Astrocyte of the hippocampus (primary cell): ENCODE measurements at regions not wholly inside any gene's neighbourhood (a gene's known extent, or its start where the extent isn't known, plus 50 kb on each side); places are given as distances from the start of the nearest gene placed in this dataset.

ENCODE experiments used
- DNase-seq: peaks from one replicate; pipeline ENCODE4 v3.0.0; 2011; ENCODE audit warnings: low read depth, low spot score

DNA sequence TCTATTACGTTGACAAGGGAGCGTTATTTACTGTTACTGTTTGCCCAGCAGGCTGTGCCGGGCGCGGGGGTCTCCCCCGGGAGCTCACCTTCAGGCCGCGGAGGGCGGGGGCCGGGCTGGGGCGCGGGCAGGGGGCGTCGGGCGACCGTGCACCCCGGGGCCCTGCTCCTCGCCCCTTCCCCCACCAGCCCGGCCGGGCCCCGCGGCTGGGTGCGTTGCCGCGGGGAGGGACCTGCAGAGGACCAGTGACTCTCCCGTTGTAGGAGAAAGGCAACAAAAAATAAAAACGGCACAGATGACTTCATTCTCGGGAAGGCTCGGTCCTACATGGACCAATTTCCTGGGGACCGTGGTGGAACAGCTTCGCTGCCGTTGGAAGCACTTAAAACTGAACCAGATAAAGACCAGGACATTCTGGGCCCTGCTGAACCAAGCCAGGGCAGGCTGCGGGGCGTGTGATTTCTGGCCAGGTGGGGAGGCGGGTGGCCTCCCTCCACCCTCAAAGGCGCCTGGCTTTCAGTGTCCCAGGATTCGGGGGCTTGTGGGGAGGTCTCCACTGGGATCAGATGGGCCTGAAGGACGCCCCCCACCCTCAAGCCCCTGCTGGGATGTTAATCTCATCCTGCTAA, 57.4 kb downstream of the IGLL1 start:
- peak; percentile 53 for DNase-seq

DNA sequence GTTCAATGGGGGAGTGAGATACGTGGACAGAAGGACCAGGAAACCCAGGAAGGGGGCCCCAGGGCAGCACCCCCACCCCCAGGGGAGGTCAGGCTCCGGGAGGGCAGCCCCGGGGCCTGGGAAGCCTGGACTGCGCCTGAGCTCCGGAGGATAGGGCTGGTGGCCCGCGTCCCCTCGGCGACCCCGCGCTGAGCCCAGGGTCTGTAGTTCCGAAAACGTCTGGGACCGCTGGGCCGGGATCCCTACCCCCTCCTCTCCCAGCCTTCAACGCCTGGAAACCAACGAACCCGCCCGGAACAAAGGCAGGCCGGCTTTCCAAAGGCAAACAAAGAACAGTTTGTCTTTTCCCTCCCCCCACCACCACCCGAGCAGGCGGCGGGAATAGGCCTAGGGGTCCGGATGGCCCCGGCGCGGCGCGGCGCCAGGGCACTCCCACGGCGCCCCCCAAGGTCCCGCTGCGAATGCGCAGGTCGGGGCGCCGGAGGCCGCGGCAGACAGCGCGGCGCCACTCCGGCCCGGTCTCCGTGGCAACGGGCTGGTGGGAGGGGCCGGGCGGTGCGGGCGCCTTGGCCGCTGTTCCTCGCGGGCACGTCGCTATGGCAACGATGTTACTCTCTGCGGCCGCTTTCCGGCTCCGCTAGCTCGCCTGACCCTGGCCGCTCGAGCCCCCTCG, 58.5 kb downstream of the IGLL1 start:
- DNase-seq = peak; percentile 99

GRCh38 chr22:23520863-23521440, 59.1 kb downstream of the IGLL1 start:
- peak; percentile 57 for DNase-seq

DNA sequence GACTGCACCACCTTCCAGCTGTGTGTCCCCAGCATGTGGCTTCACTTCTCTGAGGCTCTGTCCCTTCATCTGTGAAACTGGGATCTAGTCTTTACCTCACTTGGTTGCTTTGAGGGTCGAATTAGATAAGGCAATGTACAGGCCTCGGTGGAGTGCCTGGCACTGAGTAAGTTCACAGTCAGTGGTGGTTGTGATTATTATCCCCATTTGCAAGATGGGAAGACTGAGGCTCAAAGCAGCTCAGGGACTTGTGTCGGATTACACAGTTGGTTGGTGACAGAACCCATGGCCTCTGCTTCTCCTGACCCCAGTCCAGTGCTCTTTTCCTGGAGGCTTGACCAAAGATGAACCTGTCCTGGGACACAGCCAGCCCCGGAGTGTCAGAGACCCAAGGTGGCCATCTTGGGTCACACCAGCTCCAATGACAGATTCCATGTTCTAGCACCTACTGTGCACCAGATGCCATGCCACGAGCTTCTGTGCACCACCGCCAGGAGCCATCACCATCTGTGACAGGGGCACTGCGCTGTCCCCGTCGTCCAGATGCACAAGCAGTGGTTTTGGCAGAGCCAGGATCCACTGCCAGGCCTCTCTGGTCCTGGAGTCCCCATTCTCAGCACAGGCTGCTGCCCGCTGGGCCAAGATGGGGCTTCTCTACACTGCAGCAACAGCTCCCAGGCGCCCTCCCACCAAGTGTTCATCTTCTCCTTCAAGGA, 60.5 kb downstream of the IGLL1 start:
- no peak for DNase-seq

DNA sequence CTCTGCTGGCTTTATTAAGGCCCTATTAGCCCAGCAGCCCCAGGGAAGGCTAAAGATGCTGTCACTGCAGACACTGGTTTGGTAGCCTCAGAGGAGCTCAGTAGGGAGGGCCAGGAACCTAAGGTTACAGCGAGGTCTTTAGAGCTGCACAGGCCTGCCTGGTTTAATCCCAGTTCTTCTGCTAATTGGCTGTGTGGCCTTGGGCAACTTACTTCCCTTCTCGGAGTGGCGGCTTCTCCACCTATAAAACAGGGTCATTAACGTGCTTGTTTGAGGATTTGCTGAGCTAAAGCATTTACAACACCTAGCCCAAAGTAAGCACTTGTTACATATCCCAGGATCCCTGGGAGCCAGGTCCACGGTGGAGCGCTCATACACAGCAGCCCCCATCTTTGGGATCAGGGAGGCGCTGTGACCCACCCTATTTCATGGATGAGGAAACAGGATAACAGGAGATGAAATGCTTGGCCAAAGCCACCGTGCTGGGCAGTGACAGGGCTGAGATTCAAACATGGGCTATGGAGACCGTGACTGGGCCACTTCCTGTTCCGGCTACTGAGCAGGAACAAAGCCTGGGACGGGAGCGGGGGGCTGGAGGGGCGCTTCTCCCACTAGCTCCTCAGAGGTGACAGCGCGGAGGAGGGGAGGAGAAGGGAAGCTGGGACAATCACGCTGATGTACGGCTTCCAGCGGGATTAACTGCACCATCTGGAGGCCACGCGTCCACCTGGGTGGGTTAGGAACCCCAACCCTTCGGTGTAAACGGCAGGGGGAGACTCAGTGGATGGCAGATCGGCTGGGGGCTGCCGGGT, 61.5 kb downstream of the IGLL1 start:
- no peak for DNase-seq

DNA sequence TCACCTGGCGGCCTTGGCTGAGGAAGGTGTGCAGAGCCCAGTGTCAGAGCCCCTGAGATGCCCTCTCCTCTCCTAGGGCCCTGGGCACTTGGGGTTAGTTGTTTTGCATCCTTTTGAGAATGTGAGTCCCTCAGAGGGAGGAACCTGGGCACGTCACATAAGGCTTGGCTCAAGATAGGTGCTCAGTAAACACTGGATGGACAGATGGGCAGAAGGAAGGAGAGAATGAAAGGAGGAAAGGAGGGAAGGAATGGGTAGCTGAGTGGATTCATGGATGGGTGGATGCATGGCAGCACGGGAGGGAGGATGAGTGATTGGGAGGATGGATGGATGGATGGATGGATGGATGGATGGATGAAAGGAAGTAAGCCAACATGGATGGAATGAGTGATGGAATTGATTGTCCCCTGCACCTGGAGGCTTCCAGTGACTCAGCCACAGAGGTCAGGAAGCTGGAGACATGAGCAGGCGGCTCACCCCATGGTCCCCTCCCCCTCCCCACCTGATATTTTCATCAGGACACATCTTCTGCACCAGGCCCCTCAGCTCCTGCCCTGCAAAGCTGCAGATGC, 62.2 kb downstream of the IGLL1 start:
- no peak for DNase-seq

DNA sequence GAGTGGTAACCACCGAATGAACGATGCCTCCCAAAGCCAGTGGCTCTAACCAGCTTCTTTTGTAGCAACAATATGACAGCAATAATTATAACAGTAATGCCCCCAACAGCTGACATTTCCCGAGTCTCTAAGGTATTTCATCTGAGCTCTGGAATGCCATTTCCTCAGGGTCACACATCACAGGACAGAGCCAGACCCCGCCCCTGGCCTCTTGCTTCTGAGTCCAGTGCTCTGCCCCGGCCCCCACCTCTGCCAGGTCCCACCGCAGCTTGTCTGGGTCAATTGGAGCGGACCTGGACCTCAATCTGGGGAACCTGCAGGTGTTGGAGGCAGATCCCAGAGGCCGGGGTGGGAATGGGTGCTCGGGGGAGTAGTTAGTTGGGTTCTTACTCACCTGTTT, 63.8 kb downstream of the IGLL1 start:
- DNase-seq = no peak

DNA sequence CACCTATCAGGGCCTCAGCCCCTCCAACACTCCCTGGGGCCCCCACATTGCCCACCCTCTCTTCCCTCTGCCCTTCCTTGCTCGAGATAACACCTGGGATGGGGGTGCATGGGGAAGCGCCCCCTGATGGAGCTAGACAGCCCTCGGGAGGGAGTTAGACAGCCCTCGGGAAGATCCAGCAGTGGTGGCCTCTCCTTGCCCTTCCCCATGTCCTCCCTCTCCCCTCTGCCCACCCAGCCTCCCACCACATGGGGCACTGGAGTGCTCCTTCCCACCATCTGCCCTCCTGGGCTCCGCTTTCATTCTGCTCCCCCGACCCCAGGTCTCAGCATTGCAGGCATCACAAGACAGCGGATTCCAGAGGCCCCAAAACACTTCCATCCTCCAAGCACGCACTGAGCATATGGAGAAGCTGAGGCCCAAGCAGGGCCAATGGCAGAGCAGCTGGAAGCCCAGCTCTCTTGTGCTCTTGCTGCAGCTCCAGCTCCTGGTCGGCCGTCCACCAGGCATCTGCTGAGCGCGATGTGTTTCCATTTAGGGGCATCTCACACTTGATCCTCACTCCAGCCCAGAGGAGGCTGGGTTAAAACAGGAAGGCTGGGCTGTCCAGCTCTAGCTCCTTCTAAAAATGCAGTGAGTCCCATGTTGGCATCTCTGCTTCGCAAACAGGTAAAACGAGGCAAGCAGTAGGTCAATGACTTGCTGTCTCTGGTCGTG, 65.6 kb downstream of the IGLL1 start:
- DNase-seq = no peak

GRCh38 chr22:23513705-23514104, 66.4 kb downstream of the IGLL1 start:
- no peak for DNase-seq

DNA sequence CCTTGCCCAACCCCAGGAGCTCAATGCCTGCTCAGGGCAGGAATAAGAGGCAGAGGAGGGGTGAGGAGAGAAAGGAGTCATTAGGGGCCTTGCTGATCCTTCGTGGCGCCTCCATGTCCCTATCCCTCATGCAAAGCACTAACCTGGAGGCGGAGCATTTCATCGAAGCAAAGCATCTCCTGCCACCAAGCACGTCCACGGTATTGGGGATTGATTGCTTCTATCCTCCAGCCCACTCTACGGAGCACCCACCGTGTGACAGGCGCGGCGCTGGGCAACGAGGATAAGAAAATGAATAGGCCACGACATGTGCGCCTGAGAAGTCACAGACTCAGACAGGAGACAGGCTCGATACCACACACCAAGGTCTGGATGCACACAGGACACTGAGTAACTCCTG, 67.0 kb downstream of the IGLL1 start:
- DNase-seq = no peak

- DNase-seq = no peak
Measured at GRCh38 chr22:23512721-23513120, 67.4 kb downstream of the IGLL1 start.

DNA sequence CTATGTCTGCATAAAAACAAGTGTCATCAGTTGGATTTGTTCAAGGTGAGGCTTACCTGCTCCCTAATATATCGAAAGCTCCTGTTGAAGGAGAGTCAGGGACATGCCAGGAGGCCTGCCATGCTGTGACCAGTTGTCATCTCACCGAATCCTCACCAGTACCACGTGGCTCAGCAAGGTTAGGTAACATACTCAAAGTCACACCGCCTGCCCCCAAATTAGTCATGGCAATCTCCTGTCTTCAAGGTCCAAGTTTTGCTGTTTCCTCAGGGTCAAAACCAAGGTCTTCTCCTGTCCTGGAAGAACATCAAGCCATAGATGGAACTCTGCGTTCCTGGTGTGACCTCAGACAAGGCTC, 67.8 kb downstream of the IGLL1 start:
- DNase-seq = no peak

- DNase-seq = no peak
Measured at GRCh38 chr22:23511627-23512347, 68.3 kb downstream of the IGLL1 start.

GRCh38 chr22:23509571-23510302, 70.4 kb downstream of the IGLL1 start:
- no peak for DNase-seq

GRCh38 chr22:23504516-23504915, 75.6 kb downstream of the IGLL1 start:
- DNase-seq = no peak

DNA sequence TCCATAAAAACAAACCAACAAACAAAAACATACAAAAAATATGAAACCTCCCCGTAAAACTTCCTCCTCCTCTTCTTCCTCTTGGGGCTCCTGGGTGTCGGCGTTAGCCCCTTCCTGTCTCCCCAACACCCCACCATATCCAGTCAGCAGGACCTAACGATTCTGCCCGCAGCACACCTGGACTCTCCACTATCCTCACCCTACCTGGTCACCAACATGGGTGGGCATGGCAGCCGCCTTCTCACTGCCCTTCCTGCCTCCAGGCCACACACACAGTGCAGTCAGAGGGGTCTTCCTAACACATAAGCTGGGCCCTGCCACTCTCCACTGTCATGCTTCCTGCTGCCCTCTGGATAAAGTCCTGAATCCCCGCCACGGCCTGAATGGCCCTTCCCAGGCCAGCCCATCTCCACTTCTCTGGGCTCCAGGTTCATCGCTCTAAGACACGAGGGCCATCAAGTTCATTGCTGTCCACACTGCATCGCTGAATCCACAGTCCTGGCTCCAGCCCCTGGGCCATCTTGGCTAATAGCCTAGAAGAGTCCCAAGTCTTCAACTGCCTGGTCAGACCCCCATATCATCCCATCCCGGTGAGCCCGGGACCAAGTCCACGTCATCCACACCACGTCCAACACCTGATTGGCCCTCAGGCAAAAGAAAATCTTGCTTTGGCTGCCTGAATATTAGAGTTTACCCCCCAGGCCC, 76.2 kb downstream of the IGLL1 start:
- DNase-seq = no peak

DNA sequence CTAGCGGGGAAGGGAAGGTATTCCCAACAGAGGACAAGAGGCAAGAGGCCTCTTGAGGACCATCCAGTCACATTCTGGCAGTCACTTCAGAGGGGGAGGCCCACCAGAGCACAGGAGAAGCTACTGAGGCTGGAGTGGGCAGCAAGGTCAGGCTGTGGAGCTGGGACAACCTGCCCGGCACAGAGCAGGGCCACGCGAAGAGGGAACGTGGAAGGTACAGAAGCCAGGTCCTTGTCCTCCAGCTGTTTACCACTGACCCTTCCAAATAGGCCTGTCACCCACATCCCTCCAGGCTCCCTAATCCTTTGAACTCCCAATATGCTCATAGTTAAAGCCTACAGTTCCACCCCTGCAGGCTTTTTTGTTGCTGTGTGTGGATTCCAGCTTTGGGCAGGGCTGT, 76.9 kb downstream of the IGLL1 start:
- no peak for DNase-seq

DNA sequence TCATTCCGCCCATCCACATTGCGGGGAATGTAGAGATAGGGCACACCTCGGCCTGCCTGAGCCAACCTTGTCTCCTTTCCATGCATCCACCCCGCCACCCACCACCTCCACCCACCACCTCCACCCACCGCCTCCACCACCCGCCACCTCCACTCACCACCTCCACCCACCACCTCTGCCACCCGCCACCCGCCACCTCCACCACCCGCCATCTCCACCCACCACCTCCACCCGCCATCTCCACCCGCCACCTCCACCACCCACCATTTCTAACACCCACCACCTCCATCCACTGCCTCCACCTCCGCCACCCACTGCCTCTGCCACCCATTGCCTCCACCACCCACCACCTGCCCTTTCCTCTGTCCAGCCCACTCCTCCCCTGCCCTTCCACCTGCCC, 78.4 kb downstream of the IGLL1 start:
- DNase-seq = no peak

GRCh38 chr22:23501261-23501619, 78.8 kb downstream of the IGLL1 start:
- DNase-seq = no peak
